22Rv1 (cell line): ENCODE measurements at regions not wholly inside any gene's neighbourhood (a gene's known extent, or its start where the extent isn't known, plus 50 kb on each side); places are given as distances from the start of the nearest gene placed in this dataset.
A peak's percentile ranks its signal among the peaks of the same experiment; 100 is the strongest.

ENCODE experiments used
- H3K27ac ChIP-seq: fragments of 450-650 bp; 2 replicates; pipeline ENCODE4 v1.5.1; 2017
- ZFX ChIP-seq: fragments of 450-650 bp; IDR thresholded peaks from 2 replicates; pipeline ENCODE4 v1.6.1; 2017; ENCODE audit warnings: antibody characterized with exemption, borderline replicate concordance
- TF ChIP-seq, protein P1 (sequence below): fragments of 450-650 bp; IDR thresholded peaks from 2 replicates; pipeline ENCODE4 v1.5.1; 2017; ENCODE audit warnings: mild to moderate bottlenecking

GRCh38 chr11:15638386-15638787 lies 523.7 kb downstream of the INSC start:
- H3K27ac ChIP-seq, result no peak overlapping the region
- no peak for TF ChIP-seq ZFX
- TF ChIP-seq, protein P1, sequence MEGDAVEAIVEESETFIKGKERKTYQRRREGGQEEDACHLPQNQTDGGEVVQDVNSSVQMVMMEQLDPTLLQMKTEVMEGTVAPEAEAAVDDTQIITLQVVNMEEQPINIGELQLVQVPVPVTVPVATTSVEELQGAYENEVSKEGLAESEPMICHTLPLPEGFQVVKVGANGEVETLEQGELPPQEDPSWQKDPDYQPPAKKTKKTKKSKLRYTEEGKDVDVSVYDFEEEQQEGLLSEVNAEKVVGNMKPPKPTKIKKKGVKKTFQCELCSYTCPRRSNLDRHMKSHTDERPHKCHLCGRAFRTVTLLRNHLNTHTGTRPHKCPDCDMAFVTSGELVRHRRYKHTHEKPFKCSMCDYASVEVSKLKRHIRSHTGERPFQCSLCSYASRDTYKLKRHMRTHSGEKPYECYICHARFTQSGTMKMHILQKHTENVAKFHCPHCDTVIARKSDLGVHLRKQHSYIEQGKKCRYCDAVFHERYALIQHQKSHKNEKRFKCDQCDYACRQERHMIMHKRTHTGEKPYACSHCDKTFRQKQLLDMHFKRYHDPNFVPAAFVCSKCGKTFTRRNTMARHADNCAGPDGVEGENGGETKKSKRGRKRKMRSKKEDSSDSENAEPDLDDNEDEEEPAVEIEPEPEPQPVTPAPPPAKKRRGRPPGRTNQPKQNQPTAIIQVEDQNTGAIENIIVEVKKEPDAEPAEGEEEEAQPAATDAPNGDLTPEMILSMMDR, result no peak

DNA sequence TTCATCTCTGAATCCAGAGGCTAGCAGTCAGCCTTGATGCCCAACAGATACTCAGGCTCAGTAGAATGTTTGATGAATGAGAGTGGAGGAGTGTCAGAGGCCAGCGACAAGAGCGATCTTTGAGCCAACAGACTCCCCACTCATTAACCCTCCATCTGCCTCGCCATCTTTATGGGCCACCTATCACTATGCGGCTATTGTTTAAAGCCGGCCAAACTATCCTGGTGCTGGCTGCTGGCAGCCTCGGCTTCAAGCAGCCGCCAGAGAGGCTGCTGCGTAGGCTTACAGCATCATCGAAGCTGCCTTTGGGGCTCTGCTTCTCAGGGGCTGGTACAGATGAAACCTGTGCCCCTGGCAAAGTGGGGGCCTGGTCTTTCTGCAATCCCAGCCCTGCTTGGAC lies 525.6 kb downstream of the INSC start:
- TF ChIP-seq, protein P1, result no peak
- TF ChIP-seq ZFX, result no peak
- H3K27ac ChIP-seq, result no peak overlapping the region

DNA sequence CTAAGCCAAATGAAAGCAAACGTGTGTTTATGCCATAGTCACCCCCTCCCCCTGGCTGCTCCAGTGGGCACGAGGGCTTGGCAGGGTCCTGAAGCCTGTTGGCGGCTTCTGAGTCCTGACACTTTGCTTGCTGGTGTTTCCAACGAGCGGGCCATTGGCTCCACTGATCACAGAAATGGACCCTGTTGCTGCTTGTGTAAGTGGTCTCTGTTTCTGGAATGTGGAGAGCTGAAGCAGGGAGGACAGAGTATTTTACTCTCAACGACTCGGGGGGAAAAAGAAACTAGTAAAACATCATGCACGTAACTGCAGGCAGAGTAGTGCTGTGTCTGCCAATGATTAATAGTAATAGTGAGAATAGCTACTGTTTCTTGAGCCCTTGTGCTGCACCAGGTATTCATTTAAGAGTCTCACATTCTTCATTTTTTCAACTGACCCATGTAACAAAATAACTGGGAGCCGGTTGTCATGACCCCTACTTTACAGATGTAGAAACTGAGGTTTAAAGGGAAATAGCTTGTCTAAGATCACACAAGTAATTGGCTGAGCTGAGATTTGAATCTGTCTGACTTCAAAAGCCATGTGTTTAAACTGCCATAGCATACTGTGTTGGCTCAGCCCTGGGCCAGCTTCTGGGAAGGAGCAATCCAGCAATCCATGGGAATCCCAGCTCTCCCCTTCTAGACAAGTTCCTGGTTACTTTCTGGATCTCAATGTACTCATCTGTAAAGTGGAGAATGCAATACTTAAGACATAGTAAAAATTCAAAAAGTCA lies 526.7 kb downstream of the INSC start:
- no peak overlapping the region for H3K27ac ChIP-seq
- no peak for TF ChIP-seq ZFX
- TF ChIP-seq, protein P1, result no peak

DNA sequence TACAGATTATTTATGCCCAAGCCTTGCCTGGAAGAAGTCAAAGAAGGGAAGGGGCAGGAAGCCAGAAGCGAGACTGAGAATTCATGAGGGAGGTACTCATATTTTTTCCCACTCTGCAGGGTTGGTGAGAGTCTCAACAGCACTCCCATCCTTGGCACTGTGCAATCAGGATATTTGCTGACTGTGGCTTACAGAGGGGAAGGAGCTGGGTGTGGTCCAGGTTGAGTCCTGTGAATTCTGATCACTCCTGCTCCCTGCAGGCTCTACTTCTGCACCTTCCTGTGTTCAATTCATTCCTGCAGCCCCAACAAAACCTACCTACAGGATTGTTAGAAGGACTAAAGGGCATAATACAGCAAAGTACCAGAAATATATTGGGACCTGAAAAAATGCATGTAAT lies 530.5 kb downstream of the INSC start:
- TF ChIP-seq, protein P1, result no peak
- no peak for TF ChIP-seq ZFX
- H3K27ac ChIP-seq, result no peak overlapping the region

- H3K27ac ChIP-seq, result no peak overlapping the region
- TF ChIP-seq, protein P1, result no peak
- no peak for TF ChIP-seq ZFX
Observed at GRCh38 chr11:15649371-15650104, 534.8 kb downstream of the INSC start.

DNA sequence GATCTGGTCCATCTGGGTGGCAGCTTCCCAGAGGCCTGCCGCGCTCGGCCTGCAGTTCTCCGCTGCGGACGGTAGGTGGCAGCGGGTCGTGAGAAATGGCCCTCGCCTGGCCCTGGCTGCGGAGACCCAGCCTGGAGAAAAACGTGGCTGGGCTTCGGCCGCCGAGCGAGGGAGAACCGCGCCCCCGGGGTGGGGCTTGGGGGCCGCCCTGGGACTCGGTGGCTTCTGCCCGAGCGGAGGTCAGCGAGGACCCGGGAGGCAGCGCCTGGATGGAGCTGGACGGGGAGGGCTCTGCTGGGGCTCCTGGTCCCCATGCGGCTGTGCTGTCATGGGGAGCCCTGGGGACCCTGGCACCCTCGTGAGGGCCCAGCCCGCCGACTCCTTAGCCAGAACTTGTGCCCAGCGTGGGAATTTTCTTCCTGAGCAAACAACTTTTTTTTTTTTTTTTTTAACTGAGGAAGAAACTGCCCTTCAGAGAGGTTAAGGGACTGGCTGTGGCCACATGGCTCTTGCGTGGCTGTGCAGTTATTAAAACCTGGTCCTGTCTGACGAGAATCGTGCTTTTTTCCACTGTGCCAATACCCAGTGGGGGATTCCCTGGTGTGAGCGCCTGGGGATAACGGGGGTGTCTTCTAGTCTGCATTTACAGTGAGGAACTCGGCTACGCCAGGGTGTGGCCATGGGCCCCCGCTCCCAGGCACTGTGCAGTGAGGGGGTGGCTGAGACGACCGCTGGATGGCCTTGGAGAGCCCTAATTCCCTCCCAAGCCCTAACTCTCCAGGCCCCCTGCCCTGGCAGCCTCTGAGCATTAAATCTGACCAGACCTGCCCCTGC lies 535.6 kb downstream of the INSC start:
- TF ChIP-seq ZFX, result no peak
- TF ChIP-seq, protein P1, result peak; percentile 92
- H3K27ac ChIP-seq, result no peak overlapping the region
